Caco-2 (cell line): ENCODE measurements at regions not wholly inside any gene's neighbourhood (a gene's known extent, or its start where the extent isn't known, plus 50 kb on each side); places are given as distances from the start of the nearest gene placed in this dataset.

Experiments used
- BruUV-seq: library from RNA; stranded (reverse); fragments of 400-500 nt; replicated peaks from 2 replicates; lab custom pipeline; 2021; lab: Mats Ljungman, UMichigan
- CTCF ChIA-PET: fragments of 300-600 bp; sonication (Branson Sonifier 250); formaldehyde crosslinking; loops from one replicate; lab custom pipeline; 2022; ENCODE audit warnings: antibody characterized with exemption; lab: Charles Lee
- POLR2A ChIA-PET: fragments of 300-600 bp; sonication (Branson Sonifier 250); formaldehyde crosslinking; loops from one replicate; lab custom pipeline; 2022; ENCODE audit warnings: antibody characterized with exemption; lab: Charles Lee
- DNase-seq, 2 experiments: peaks; one replicate each; pipeline versions ENCODE4 v3.0.0 to v3.0.0-alpha.2; 2020 to 2022
- H3K27me3 ChIP-seq: replicated peaks from 2 replicates; pipeline ENCODE4 v1.6.0; 2011; ENCODE audit warnings: low read length; ENCODE audit not compliant: control insufficient read depth, insufficient read depth
- H3K36me3 ChIP-seq: 2 replicates; pipeline ENCODE4 v1.5.1; 2011; ENCODE audit warnings: low read length; ENCODE audit not compliant: control insufficient read depth, insufficient read depth
- H3K4me1 ChIP-seq: fragments of 250-450 bp; sonication (Bioruptor Pico); 2 replicates; pipeline ENCODE4 v1.5.1; 2020; ENCODE audit warnings: mild to moderate bottlenecking
- H3K4me3 ChIP-seq: 2 replicates; pipeline ENCODE4 v1.5.1; 2011; ENCODE audit warnings: low read depth, mild to moderate bottlenecking, control low read depth, low read length
- H3K9me3 ChIP-seq: fragments of 250-450 bp; sonication (Bioruptor Pico); 2 replicates; pipeline ENCODE4 v1.5.1; 2020; ENCODE audit warnings: mild to moderate bottlenecking, moderate library complexity
- H3K27ac Mint-ChIP-seq: one replicate; pipeline ENCODE4 v1.8.0; 2022; ENCODE audit warnings: mixed read lengths; ENCODE audit not compliant: unreplicated experiment
- H3K27me3 Mint-ChIP-seq: one replicate; pipeline ENCODE4 v1.8.0; 2022; ENCODE audit warnings: mixed read lengths; ENCODE audit not compliant: insufficient read depth, unreplicated experiment
- H3K36me3 Mint-ChIP-seq: one replicate; pipeline ENCODE4 v1.8.0; 2022; ENCODE audit warnings: mild to moderate bottlenecking, mixed read lengths; ENCODE audit not compliant: insufficient read depth, unreplicated experiment
- H3K4me1 Mint-ChIP-seq: one replicate; pipeline ENCODE4 v1.8.0; 2022; ENCODE audit warnings: low read depth, mixed read lengths; ENCODE audit not compliant: unreplicated experiment
- H3K4me3 Mint-ChIP-seq: one replicate; pipeline ENCODE4 v1.8.0; 2022; ENCODE audit warnings: mild to moderate bottlenecking, moderate library complexity, mixed read lengths; ENCODE audit not compliant: unreplicated experiment
- H3K9me3 Mint-ChIP-seq: one replicate; pipeline ENCODE4 v1.8.0; 2022; ENCODE audit warnings: mixed read lengths; ENCODE audit not compliant: unreplicated experiment
- intact Hi-C: fragments of 100-400 bp; cut with micrococcal nuclease; formaldehyde crosslinking; loops from one replicate; pipeline ENCODE4 v1.10.0; 2022; ENCODE audit not compliant: unreplicated experiment
- TF ChIP-seq, protein P1 (sequence below), 2 experiments: fragments of 200-600 bp in 1 of 2; IDR thresholded peaks; 1 replicate in 1 of 2; 2 replicates in 1 of 2; pipeline versions ENCODE4 v1.5.1 to v1.8.0; 2011 to 2022; ENCODE audit warnings: antibody characterized with exemption in 1 of 2, control low read depth in 1 of 2, inconsistent platforms in 1 of 2, low read depth in 1 of 2, low read length in 1 of 2, mild to moderate bottlenecking in 1 of 2, moderate library complexity in 1 of 2; ENCODE audit not compliant: insufficient read depth in 1 of 2, severe bottlenecking in 1 of 2, unreplicated experiment in 1 of 2

DNA sequence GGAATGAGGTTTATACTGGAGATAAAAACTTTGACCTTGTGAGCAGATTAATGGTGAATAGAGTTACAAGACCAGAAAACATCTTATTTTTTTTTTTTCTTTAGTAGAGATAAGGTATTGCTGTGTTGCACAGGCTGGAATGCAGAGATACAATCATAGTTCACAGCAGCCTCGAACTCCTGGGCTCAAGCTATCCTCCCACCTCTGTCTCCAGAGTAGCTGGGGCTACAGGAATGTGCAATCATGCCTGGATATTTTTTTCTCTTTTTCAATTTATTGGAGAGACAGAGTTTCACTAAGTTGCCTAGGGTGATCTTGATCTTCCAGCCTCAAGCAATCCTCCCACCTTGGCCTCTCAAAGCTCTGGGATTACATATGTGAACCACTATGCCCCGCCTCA is 2139.1 kb downstream of the PCDH9 start:
- no TSS peak for BruUV-seq

DNA sequence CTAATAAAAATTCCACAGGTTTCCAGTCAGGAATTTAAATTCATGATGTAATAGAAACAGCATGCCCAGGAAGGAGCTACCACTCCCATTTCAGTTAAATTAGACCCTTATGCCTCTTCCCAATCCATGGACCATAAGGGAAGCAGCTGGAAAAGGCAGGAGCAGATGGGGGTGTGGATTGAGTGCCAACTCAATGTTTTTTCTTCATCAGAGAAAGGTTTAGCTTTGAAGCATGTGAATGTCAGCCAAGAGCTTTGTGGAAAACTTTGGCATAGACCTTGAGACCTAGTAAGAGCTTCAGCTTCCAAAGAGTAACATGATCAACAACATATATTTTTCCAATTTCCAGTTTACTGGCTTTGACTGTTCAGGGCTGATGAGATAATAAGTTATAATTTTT is 2139.9 kb downstream of the PCDH9 start:
- intact Hi-C loops, result no loop called here
- H3K27ac Mint-ChIP-seq, result no peak overlapping the region
- no peaks in the 10 kb centered on the region for H3K36me3 ChIP-seq
- H3K27me3 ChIP-seq, result no peaks in the 10 kb centered on the region
- CTCF ChIA-PET, result no interaction called here
- POLR2A ChIA-PET, result no interaction called here
- no peak overlapping the region for H3K4me3 ChIP-seq
- BruUV-seq, result no TSS peak
- H3K9me3 Mint-ChIP-seq, result no peaks in the 10 kb centered on the region
- no peaks in the 10 kb centered on the region for H3K9me3 ChIP-seq
- TF ChIP-seq, protein P1, sequence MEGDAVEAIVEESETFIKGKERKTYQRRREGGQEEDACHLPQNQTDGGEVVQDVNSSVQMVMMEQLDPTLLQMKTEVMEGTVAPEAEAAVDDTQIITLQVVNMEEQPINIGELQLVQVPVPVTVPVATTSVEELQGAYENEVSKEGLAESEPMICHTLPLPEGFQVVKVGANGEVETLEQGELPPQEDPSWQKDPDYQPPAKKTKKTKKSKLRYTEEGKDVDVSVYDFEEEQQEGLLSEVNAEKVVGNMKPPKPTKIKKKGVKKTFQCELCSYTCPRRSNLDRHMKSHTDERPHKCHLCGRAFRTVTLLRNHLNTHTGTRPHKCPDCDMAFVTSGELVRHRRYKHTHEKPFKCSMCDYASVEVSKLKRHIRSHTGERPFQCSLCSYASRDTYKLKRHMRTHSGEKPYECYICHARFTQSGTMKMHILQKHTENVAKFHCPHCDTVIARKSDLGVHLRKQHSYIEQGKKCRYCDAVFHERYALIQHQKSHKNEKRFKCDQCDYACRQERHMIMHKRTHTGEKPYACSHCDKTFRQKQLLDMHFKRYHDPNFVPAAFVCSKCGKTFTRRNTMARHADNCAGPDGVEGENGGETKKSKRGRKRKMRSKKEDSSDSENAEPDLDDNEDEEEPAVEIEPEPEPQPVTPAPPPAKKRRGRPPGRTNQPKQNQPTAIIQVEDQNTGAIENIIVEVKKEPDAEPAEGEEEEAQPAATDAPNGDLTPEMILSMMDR (IDR thresholded peaks at IDR 0.05; ENCODE audit: insufficient read depth in 1 of 2, low read depth in 1 of 2, low read length in 1 of 2, severe bottlenecking in 1 of 2, unreplicated experiment in 1 of 2), result no peak
- peaks cover 7% of the 10 kb centered on the region for H3K4me1 Mint-ChIP-seq
- no peaks in the 10 kb centered on the region for H3K4me1 ChIP-seq
- H3K36me3 Mint-ChIP-seq, result no peaks in the 10 kb centered on the region
- no peak overlapping the region for H3K4me3 Mint-ChIP-seq
- DNase-seq, result no peak
- H3K27me3 Mint-ChIP-seq, result no peaks in the 10 kb centered on the region

More for the DNA sequence above, 2139.1 kb downstream of the PCDH9 start:
- no peaks in the 10 kb centered on the region for H3K27me3 ChIP-seq
- Mint-ChIP-seq H3K4me3 (no peak overlapping the region), H3K27me3 (no peaks in the 10 kb centered on the region), H3K9me3 (no peaks in the 10 kb centered on the region), H3K36me3 (no peaks in the 10 kb centered on the region), H3K27ac (no peak overlapping the region), H3K4me1 (peaks cover 7% of the 10 kb centered on the region)
- H3K9me3 ChIP-seq, result no peaks in the 10 kb centered on the region
- H3K36me3 ChIP-seq, result no peaks in the 10 kb centered on the region
- no peak for DNase-seq
- intact Hi-C loops, result no loop called here
- ChIA-PET CTCF (no interaction called here), POLR2A (no interaction called here)
- H3K4me1 ChIP-seq, result no peaks in the 10 kb centered on the region
- TF ChIP-seq, protein P1 (IDR thresholded peaks at IDR 0.05; ENCODE audit: insufficient read depth in 1 of 2, low read depth in 1 of 2, low read length in 1 of 2, severe bottlenecking in 1 of 2, unreplicated experiment in 1 of 2), result no peak
- H3K4me3 ChIP-seq, result no peak overlapping the region

DNA sequence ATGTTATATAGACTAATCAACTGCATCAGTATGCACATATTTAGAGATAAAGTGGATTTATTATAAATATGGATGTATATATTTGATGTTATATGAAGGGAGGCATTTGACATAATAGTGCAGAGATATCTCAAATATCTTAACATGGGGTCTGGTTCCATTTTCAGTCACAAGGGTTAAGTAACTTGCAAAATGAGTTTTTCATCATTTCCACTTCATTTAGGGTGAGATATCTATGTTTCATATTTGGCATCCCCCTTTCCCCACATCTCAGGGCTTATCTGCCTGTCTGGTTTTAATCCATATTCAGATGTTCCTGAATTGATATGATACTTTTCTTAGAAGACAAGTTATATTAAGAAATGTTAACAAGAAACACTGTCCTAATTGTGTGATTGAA is 2141.2 kb downstream of the PCDH9 start:
- no TSS peak for BruUV-seq

More for the DNA sequence above, 2141.2 kb downstream of the PCDH9 start:
- DNase-seq, result no peak
- Mint-ChIP-seq H3K4me3 (no peak overlapping the region), H3K4me1 (peaks cover 7% of the 10 kb centered on the region), H3K9me3 (peaks cover 3% of the 10 kb centered on the region), H3K27ac (no peak overlapping the region), H3K27me3 (no peaks in the 10 kb centered on the region), H3K36me3 (no peaks in the 10 kb centered on the region)
- ChIA-PET POLR2A (no interaction called here), CTCF (no interaction called here)
- no peaks in the 10 kb centered on the region for H3K36me3 ChIP-seq
- no peaks in the 10 kb centered on the region for H3K27me3 ChIP-seq
- H3K4me1 ChIP-seq, result no peaks in the 10 kb centered on the region
- no peak overlapping the region for H3K4me3 ChIP-seq
- no peaks in the 10 kb centered on the region for H3K9me3 ChIP-seq
- intact Hi-C loops, result no loop called here
- TF ChIP-seq, protein P1 (IDR thresholded peaks at IDR 0.05; ENCODE audit: insufficient read depth in 1 of 2, low read depth in 1 of 2, low read length in 1 of 2, severe bottlenecking in 1 of 2, unreplicated experiment in 1 of 2), result no peak
